HAP-1 (cell line): ENCODE measurements at regions not wholly inside any gene's neighbourhood (a gene's known extent, or its start where the extent isn't known, plus 50 kb on each side); places are given as distances from the start of the nearest gene placed in this dataset.

Source experiments
- DNase-seq, 2 experiments: peaks; one replicate each; pipeline ENCODE4 v3.0.0-alpha.2; 2016 to 2020; ENCODE audit warnings: low spot score in 2 of 2
- H3K27me3 ChIP-seq: fragments of 250-450 bp; sonication (Bioruptor Pico); 2 replicates; pipeline ENCODE4 v1.5.1; 2020; ENCODE audit warnings: low read depth, mild to moderate bottlenecking, moderate library complexity
- H3K36me3 ChIP-seq: fragments of 250-450 bp; sonication (Bioruptor Pico); replicated peaks from 2 replicates; pipeline ENCODE4 v1.5.1; 2020; ENCODE audit warnings: mild to moderate bottlenecking
- H3K4me1 ChIP-seq: fragments of 250-450 bp; sonication (Bioruptor Pico); 2 replicates; pipeline ENCODE4 v1.5.1; 2020; ENCODE audit warnings: mild to moderate bottlenecking
- H3K4me3 ChIP-seq: fragments of 250-450 bp; sonication (Bioruptor Pico); 2 replicates; pipeline ENCODE4 v1.5.1; 2020; ENCODE audit warnings: mild to moderate bottlenecking, moderate library complexity
- H3K9me3 ChIP-seq: fragments of 250-450 bp; sonication (Bioruptor Pico); 2 replicates; pipeline ENCODE4 v1.5.1; 2020; ENCODE audit warnings: mild to moderate bottlenecking, moderate library complexity
- in situ Hi-C: fragments of 300-500 bp; cut with MboI; formaldehyde crosslinking; loops from 3 replicates; pipeline ENCODE4 v1.14.3; 2020; ENCODE audit warnings: low sequenced_read_pairs, inconsistent platforms, mixed read lengths

DNA sequence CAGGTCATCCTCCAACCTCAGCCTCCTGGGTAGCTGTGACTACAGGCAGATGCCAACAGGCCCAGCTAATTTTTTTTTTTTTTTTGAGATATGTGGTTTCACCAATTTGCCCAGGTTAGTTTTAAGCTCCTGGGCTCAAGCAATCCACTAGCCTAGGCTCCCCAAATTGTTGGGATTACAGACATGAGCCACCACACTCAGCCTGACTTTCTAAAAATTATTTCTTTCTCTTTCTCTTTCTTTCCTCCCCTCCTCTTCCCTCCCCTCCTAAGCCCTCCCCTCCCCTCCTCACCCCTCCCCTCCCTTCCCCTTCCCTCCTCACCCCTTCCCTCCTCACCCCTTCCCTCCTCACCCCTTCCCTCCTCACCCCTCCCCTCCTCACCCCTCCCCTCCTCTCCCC is 127.3 kb downstream of the BTBD3 start:
- H3K4me1 ChIP-seq, result no peaks in the 10 kb centered on the region
- no peaks in the 10 kb centered on the region for H3K27me3 ChIP-seq
- H3K36me3 ChIP-seq, result no peaks in the 10 kb centered on the region
- in situ Hi-C loops, result no loop called here
- no peaks in the 10 kb centered on the region for H3K9me3 ChIP-seq
- no peak for DNase-seq
- H3K4me3 ChIP-seq, result no peak overlapping the region

DNA sequence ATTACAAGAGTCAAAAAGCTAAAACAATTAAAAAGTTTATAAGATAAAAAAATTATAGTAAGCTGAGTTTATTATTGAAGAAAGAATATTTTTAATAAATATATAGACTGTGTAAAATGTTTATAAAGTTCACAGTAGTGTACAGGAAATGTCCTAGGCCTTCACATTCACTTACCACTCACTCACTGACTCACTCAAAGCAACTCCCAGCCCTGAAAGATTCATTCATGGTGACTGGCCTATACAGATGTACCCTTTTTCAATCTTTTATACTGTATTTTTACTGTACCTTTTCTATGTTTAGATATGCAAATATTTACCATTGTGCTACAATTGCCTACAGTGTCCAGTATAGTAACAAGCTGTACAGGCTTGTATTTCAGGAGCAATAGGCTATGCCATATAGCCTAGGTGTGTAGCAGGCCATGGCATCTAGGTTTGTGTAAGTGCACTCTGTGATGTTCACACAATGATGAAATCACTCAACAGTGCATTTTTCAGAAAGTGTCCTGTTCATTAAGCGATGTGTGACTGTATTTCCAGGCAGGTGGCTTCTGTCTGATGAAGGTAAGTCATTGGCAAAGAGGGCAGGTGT is 130.2 kb downstream of the BTBD3 start:
- in situ Hi-C loops, result no loop called here
- Histone ChIP-seq H3K36me3 (no peaks in the 10 kb centered on the region), H3K4me3 (no peak overlapping the region), H3K27me3 (no peaks in the 10 kb centered on the region), H3K9me3 (no peaks in the 10 kb centered on the region), H3K4me1 (no peaks in the 10 kb centered on the region)
- no peak for DNase-seq

DNA sequence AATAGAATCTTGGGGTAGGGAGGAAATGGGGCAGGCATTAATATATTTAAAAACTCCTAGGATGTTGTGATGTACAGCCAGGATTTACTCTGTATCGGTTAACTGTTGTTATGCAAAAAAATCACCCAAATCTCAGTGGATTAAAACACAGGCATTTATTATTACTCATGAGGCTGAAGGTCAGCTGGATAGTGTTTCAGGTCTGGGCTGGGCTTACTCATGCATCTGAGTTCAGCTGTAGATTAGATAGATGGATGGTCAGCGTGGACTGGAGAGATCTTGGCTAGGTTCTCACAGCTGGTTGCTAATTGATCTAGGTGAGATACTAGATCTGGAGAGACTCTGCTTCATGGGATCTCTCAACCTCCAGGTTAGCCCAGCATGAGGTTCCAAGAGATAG is 131.4 kb downstream of the BTBD3 start:
- DNase-seq, result no peak
- Histone ChIP-seq H3K4me1 (no peaks in the 10 kb centered on the region), H3K36me3 (no peaks in the 10 kb centered on the region), H3K4me3 (no peak overlapping the region), H3K27me3 (no peaks in the 10 kb centered on the region), H3K9me3 (no peaks in the 10 kb centered on the region)
- in situ Hi-C loops, result no loop called here

DNA sequence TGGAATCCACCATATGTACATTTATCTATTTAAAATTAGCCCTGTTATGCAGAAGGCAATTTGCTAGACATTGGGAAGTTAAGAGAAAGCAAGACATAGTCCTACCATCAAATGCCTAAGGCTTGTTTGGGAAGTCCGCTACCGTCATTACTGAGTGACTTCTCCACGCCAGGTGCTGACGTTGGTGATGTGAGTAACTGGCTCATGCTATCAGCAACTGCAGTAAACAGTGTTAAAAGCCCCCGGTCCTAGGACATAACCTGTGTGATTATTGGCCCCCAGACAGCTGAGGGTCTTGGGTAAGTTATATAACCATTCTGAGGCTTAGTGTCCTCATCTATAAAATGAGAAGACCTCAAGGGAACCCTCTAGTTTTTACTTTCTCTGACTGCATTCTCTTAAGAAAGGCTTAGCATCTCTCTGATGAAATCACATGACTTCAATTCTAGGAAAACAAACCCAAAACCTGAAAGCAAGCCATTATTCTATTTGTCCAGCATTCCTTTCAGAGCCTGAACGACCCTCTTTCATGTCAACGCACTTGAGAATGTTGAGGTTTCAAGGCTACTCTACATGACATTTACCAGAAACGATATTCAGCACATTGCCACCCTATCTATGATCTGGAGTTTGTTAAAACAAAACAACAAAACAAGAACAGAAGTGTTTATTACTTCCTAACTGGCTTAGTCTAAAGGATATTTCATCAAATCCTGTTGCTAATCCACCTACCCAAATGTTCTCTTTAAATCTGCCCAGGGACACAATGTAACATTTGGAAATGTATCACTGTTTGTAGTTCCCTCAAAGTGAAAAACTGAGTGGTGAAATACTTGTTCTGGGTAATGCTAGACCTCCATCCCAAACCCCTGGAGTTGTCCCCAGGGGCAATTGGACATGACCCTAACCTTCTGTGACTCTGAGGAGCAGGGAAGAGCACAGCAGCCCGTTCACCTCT is 133.8 kb downstream of the BTBD3 start:
- Histone ChIP-seq H3K27me3 (no peaks in the 10 kb centered on the region), H3K4me1 (no peaks in the 10 kb centered on the region), H3K4me3 (no peak overlapping the region), H3K9me3 (no peaks in the 10 kb centered on the region), H3K36me3 (no peaks in the 10 kb centered on the region)
- DNase-seq, result no peak
- in situ Hi-C loops, result no loop called here

DNA sequence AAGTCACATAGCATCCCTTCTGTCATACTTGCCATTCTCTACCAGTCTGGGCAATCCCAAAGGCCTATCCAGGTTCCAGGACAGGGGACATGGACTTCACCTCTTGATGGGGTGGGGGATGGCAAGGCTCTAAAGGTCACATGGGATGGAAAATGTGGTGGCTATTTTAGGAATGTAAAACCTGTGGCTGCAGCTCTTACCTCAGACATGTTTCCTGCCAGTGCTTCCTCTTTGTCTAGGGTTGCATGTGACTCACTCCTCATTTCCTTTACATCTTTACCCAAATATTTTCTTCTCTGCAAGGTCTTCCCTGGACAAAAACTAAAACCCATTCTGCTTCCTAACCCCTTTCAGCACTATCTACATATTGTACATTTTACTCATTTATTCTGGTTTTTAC is 135.7 kb downstream of the BTBD3 start:
- Histone ChIP-seq H3K4me1 (no peaks in the 10 kb centered on the region), H3K9me3 (no peaks in the 10 kb centered on the region), H3K36me3 (no peaks in the 10 kb centered on the region), H3K27me3 (no peaks in the 10 kb centered on the region), H3K4me3 (no peak overlapping the region)
- in situ Hi-C loops, result no loop called here
- DNase-seq, result no peak

DNA sequence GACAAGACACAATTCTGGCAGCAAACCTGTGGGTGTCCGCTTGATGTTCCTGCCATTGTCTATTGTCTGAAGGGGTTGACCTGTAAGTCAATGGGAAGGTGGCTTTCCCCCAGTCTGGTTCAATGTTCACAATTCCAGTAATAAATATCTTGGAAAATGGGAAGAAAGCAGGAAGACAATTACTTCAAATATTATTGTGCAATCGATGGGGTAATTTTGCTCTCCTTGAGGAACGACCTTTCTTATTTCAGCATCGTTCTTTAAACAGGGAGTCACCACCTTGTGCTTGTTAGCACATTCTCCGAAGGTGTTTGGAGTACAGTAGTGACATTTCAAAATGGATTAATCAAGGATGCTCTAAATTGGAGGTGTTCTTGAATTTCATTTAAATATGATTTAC is 136.9 kb downstream of the BTBD3 start:
- no peak for DNase-seq
- Histone ChIP-seq H3K4me3 (no peak overlapping the region), H3K27me3 (no peaks in the 10 kb centered on the region), H3K4me1 (no peaks in the 10 kb centered on the region), H3K9me3 (no peaks in the 10 kb centered on the region), H3K36me3 (no peaks in the 10 kb centered on the region)
- in situ Hi-C loops, result no loop called here

DNA sequence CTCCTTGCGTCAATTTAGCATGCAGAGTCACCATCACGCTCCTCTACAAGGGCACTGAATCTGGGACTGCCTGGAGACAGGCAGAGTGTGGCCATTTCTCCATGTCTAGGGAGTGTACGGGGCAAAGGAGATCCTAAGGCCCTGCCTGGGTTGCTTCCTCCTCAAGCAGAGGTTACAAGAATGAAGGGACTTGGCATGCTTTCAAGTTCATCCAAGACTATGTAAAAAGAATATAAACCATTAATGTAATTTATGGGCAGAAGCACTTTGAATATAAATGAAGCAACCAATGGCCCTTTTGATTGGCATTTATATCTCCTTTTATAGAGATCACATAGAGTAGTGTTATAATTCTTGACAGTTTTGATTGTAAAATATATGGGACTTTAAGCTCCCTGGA is 137.5 kb downstream of the BTBD3 start:
- DNase-seq, result no peak

DNA sequence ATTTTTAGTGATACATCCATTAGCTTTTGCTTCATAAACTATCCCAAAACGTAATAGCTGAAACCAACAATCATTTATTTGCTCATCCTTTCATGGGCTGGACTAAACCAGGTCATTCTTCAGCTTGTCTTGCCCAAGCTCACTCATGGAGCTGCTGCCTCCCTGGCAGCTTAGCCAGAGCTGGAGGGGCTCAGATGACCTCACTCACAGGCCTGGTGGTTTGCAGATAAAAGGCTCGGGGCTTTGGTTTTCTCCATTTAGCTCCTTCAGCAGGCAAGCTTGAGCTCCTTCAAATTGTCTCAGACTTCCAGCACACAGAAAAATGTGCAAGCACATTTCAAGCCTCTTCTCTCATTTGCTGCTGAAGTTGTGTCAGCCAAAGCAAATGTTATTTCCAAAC is 139.1 kb downstream of the BTBD3 start:
- H3K9me3 ChIP-seq, result no peaks in the 10 kb centered on the region
- no peak for DNase-seq

More for the DNA sequence above, 137.5 kb downstream of the BTBD3 start:
- in situ Hi-C loops, result no loop called here
- no peaks in the 10 kb centered on the region for H3K36me3 ChIP-seq
- no peaks in the 10 kb centered on the region for H3K27me3 ChIP-seq
- H3K4me3 ChIP-seq, result no peak overlapping the region
- no peaks in the 10 kb centered on the region for H3K4me1 ChIP-seq
- no peaks in the 10 kb centered on the region for H3K9me3 ChIP-seq

DNA sequence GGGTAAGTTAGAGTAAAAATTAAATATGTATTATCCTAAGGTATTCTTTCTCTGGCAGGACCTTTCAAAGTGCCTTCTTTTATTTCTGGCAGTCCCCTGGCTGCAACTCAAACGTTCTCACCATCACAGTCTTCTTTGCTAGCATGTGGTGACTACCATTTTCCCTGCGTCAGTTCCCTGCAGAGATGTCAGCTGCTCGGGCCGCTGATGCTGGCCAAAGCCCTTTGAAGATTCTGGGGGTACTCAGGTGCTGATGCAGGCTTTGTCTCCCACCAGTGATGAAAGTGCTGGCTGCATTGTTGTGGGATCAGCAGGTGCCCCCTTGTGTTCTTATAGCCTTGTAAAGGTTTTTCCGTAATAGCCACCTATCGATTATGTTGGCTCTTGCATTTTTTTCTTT is 140.1 kb downstream of the BTBD3 start:
- no peaks in the 10 kb centered on the region for H3K27me3 ChIP-seq
- H3K36me3 ChIP-seq, result no peaks in the 10 kb centered on the region
- no peak for DNase-seq

More for the DNA sequence above, 139.1 kb downstream of the BTBD3 start:
- in situ Hi-C loops, result no loop called here
- Histone ChIP-seq H3K4me1 (no peaks in the 10 kb centered on the region), H3K27me3 (no peaks in the 10 kb centered on the region), H3K4me3 (no peak overlapping the region), H3K36me3 (no peaks in the 10 kb centered on the region)

DNA sequence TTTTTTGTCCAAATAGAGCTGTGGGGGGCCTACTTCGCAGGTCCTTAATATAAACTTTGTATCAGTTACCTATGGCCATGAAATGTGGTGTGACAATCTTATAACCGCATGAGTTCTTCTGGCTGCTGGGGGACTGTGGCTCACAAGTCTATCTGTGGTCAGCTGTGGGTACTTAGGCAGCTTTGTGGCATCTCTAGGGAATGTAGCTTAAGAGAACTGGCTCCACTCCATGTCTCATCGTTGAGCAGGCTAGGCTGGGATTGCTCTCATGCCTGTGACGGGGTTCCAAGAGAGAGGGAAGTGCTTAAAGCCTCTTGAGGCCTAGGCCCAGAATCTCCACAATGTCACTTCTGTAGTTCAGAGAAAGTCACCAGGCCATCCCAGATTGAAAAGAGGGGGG is 140.5 kb downstream of the BTBD3 start:
- no peak for DNase-seq
- Histone ChIP-seq H3K9me3 (no peaks in the 10 kb centered on the region), H3K4me3 (no peak overlapping the region), H3K27me3 (no peaks in the 10 kb centered on the region), H3K4me1 (no peaks in the 10 kb centered on the region), H3K36me3 (no peaks in the 10 kb centered on the region)
- in situ Hi-C loops, result no loop called here

More for the DNA sequence above, 140.1 kb downstream of the BTBD3 start:
- in situ Hi-C loops, result no loop called here
- no peaks in the 10 kb centered on the region for H3K9me3 ChIP-seq
- H3K4me1 ChIP-seq, result no peaks in the 10 kb centered on the region
- H3K4me3 ChIP-seq, result no peak overlapping the region

DNA sequence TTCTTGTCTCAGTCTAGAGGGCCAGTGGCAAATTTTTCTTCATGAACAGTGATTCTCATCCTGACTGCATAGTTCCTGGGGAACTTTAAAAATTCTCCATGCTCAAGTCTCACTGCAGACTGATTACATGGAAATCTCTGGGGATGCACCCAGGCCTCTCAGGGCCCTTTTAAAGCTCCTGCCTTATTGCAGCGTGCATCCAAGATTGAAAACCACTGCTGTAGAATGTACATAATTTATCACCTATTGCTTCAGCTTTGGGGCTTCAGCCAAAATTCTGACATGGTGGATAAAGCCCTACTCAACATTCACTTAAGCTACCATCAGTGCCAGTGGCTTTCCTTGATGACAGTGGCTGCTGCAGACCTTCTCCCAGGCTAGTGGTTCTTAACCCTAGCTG is 143.8 kb downstream of the BTBD3 start:
- no peaks in the 10 kb centered on the region for H3K27me3 ChIP-seq
- in situ Hi-C loops, result no loop called here
- DNase-seq, result no peak
- H3K4me3 ChIP-seq, result no peak overlapping the region
- no peaks in the 10 kb centered on the region for H3K4me1 ChIP-seq
- H3K36me3 ChIP-seq, result no peaks in the 10 kb centered on the region
- no peaks in the 10 kb centered on the region for H3K9me3 ChIP-seq

DNA sequence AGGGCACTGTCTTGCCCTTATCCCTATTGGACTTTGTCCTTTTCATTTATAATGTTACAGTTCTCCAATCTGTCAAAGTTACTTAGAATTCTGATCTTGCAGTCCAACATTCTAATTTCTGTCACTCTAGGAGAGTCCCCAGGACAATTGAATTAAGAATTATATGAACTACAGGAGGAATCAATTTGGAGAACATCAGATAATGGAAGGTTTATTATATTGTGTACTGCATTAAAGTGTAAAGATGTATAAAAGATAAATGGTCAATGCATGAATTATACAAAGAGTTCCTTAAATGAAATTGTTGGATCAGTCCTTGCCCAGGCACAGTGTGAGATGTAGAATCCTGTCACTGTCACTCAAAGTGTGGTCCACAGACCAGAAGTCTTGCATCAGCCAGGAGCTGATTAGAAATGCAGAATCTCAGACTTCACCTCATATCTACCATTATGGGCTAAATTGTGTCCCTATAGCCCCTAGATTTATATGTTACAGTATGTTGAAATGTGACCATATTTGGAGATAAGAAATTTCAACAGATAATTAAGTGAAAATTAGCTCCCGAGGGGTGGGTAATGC is 145.5 kb downstream of the BTBD3 start:
- DNase-seq, result no peak
- H3K9me3 ChIP-seq, result no peaks in the 10 kb centered on the region
- in situ Hi-C loops, result no loop called here
- no peaks in the 10 kb centered on the region for H3K36me3 ChIP-seq
- no peaks in the 10 kb centered on the region for H3K4me1 ChIP-seq
- no peaks in the 10 kb centered on the region for H3K27me3 ChIP-seq
- H3K4me3 ChIP-seq, result no peak overlapping the region

DNA sequence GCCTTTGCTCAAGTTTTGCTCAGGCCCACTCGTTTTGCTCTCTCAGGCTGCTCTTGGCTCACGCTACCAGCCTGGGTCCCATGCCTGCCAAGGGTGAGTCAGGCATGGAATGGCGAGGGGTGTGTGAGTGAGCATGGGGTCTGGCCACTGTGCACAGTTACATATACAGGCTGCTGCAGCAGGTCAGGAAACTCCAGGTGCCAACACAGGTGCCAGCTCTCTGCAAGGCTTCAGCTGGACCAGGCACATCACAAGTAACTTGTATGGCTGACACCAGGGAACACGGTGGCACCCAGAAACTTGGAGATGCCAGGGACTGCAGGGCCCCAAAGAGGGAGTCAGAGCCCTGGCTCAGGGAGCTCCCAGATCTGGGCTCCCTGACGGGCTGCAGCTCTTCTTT is 146.8 kb downstream of the BTBD3 start:
- no peaks in the 10 kb centered on the region for H3K4me1 ChIP-seq
- H3K9me3 ChIP-seq, result no peaks in the 10 kb centered on the region
- H3K27me3 ChIP-seq, result no peaks in the 10 kb centered on the region
- in situ Hi-C loops, result no loop called here
- DNase-seq, result no peak
- H3K4me3 ChIP-seq, result no peak overlapping the region
- no peaks in the 10 kb centered on the region for H3K36me3 ChIP-seq

DNA sequence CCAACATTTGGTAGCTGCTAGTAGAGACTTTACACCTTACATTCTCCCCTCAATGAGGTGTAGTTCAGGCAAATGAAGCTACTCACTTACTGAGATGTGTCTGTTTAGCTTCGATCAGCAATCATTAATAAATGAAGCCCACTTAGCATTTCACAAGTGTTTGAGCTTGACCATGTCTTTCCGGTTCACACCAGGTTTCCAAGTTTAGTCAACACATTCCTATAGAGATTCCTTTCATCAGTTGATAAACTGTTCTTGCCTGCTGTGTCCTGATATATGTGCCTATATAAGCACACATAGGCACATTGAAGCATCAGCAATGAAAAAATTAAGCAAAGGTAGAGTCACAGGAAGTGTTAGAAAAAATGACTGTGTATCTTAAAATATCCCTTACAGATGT is 150.0 kb downstream of the BTBD3 start:
- H3K4me1 ChIP-seq, result no peaks in the 10 kb centered on the region
- no peaks in the 10 kb centered on the region for H3K36me3 ChIP-seq
- in situ Hi-C loops, result no loop called here
- H3K4me3 ChIP-seq, result no peak overlapping the region
- H3K9me3 ChIP-seq, result no peaks in the 10 kb centered on the region
- no peak for DNase-seq
- H3K27me3 ChIP-seq, result no peaks in the 10 kb centered on the region
